NCI-H128 (cell line): ENCODE measurements at regions not wholly inside any gene's neighbourhood (a gene's known extent, or its start where the extent isn't known, plus 50 kb on each side); places are given as distances from the start of the nearest gene placed in this dataset.

Experiments
- DNase-seq: peaks from one replicate; lab custom pipeline; 2025; ENCODE audit not compliant: unreplicated experiment; lab: John Stamatoyannopoulos, UW

DNA sequence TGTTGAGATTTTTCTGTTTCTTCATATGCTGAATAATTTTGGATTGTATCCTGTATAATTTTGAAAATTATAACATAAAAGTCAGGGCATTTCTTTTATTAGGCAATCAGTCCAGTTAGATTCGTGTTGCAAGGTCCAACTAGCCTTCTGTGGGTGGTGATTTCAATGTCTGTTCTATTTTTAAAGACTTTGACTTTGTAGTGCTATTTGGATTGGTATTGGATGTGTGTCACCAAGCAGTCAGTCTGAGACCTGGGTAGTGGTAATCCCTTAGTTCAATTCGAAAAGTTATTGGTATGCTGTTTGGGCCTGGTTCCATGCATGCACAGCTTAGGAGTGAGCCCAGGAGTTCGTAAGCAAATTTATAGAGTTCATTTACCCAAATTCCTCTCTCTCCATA, 82.2 kb downstream of the EPDR1 start:
- no peak for DNase-seq

DNA sequence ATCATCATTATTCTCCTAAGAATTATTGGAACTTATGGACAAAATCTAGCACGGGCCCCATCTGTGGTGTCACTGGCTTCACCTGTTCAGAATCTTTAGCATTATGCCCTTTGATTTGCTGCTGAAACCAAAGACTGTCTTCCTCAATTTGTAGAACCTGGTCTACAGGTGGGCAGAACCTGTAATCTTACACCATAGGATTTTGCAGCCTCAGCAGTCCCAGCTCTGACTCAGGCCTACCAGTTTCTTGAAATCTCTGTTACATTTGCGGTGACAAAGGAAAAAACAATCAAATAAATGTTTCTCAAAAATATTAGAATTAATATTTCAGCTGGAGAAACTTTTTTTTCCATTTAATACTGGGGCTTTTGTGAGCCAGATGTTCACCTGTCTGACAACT, 86.1 kb downstream of the EPDR1 start:
- no peak for DNase-seq

DNA sequence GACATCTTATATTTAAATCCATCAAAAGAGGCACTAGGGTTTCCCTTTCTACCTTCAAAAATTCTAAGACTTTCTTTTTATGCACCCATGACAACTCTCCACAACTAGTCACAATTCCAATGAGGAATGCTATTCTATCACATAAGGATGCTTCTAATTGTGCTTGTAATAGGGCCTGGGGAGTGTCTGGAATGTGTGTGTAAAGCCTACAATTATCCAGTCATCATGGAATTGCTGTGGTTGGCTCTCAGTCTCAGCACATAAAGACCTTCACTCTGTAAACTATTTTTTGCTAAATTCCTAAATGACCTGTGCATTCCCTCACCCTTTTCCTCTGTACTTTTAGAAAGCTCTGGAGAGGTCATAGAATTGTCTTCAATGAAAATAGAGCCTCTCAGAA, 86.7 kb downstream of the EPDR1 start:
- DNase-seq = no peak

DNA sequence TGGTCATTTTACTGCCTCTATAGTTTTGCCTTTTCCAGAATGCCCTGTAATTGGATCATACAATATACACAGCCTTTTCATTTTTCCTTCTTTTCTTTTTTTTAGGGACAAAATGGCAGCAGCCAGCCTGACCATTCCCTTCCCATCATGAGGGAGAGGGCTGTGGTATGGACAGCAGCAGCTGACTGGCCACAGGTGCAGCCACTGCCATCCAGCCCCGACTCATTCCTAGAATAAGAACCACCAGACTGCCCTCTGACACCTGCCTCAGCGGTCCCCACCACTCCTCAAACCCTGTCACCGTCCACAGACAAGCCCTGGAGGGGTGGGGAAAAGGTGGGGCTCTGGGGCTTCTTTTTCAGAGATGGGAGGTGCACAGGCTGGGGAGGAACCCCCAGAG, 92.8 kb downstream of the EPDR1 start:
- no peak for DNase-seq

DNA sequence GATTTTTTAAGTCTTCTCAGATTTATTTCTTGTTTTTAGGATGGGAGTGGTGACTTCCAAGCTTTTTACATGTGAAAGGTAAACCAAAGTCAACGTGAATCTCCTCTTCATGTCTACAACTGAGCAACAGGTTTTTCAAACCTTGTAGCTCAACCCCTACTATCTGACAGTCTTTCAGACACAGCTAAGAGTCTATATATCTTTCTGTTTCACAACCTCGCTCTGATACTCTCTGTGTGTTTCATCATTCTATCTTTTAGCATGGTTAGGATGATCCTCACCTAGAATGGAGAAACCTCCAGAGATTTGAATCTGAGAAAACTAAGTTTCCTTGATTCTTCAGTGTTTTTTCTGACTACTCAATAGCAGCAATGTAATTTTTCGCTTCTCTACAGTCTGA, 96.1 kb downstream of the EPDR1 start:
- DNase-seq = no peak

DNA sequence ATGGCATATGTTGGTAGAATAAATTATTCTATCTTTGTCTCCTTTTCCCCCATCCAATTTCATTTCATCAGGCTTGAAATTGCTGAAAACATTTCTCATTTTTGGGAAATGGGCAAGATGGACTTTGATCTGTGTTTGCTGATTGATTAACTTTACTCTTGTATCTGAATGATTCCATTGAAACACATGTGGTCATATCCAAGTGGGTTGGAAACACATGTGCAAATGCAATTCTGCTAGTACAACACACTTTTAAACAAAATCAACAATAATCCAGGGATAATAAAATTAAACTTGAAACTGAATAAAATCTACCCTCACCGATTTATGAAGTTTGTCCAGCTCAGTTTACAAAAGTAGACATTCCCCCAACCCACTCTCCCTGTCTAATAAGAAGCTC, 96.9 kb downstream of the EPDR1 start:
- no peak for DNase-seq

DNA sequence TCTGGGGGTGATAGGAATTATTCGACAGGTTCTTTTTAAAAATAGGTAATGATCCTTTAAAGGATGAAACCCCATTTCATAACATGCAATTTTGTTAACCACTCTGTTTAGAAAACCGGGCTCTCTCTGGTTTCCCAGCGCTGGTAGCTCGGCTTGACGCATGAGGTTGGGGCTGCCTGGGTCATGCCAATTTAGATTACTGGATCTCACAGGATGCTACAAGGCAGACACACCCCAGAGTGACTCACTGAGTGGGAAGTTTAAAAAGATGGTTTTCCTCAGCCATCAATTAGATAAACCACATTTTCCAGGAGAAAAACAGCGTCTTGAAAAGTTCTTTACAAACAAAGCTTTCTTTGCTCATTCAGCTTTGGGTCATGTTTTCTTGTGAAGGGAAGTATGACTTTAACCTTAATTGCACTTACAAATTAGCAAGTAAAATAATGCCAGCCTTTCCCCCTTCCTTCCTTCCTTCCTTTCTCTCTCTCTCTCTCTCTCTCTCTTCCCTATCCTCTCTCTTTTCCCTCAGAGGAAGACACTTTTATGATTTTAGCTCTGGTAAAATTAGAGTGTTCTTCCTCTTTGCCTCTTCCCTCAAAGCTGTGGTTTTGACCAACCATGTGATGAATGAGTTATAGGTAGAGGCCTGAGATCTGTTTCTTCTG, 99.8 kb downstream of the EPDR1 start:
- DNase-seq = no peak

DNA sequence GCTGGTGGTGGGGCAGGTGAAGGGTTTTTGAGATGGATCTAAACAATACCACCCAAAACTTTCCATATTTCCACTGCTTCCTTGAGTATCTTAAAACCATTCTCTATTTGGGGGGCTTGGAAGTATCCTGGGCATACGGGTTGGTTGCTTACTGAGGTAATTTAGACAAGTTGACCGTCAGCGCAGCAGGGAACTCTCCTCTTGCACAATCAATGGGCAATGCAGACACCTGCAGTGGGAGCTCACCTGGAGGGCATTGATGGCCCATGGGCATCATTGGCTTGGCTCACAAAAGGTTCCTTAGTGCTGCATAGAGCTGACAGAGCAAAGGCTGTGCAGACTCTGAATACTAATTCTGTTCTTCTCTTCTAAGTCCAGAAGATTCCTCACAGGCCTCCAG, 101.5 kb downstream of the EPDR1 start:
- DNase-seq = no peak

DNA sequence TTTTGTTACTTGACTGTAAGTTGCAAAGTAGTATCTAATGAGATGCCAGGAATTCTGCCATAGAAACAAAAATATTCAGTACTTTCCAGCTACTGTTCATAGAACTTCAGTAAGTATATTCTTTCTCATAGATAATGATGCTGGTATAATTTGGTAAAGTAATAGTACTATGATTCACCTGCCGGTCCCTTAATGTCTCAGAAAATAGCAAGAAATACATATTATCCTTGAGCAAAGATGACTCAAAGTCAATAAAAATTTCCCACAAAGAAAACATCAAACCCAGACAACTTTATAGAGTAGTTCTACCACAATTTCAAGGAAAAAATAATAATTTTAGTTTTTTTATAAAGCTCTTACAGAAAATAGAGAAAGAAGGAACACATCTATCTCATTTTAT, 105.4 kb downstream of the EPDR1 start:
- DNase-seq = no peak

DNA sequence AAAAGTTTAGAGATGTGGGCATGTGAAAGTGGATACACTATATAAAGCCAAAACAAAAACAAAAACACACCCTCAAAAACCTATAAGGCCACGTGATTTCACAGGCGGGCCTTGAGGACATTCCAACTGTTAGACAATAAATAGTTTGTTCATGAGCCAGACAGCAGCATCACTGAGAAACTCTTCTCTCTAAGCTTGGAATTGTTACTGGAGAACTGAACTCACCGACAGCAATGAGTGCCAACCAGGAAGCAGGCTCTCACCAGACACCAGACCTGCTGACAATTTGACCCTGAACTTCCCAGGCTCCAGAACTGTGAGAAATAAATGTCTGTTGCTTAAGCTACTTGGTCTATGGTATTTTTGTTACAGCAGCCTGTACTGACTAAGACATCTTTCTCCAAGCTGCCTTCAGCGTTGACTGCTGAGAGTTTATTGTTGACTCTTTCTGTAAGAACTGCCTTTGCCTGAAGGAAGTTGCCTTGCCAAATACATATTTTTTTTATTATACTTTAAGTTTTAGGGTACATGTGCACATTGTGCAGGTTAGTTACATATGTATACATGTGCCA, 107.5 kb downstream of the EPDR1 start:
- DNase-seq = no peak

DNA sequence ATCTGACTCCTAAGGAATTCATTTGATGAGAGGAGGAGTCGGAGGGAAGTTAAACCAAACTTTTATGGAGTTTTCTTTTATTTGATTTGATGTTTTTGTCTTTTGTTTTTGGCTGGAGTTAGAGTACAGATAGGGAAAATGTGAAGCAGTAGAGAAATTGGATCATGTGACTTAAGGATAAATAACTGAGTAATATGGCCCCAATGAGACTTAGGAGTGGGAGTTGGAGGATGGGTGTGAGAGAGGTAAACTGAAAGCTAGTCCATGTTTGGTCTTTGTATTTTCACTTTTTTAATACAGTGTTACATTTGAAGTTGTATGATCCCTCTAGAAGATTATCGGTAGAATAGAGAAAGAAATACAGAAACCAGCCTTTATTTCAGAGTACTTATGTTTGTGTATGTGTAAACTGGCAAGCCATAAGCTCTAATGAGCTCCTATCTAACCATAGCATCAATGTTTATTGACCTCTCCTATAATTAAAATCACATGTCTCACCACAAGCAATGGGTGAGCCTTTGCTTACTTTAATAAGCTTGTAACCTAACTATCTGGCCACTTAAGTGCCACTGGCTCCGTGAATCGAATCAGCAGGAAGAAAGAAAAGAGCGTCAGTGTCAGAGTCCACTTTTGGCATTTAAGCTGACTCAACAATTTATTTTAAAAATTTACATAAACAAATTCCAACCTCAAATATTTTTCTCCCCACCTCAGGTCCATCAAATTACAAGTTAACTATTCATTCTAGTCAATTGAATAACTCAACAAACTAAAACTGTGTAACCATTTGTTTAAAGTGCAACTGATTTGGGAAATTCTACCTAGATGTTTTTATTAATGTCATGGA, 113.8 kb downstream of the EPDR1 start:
- no peak for DNase-seq

DNA sequence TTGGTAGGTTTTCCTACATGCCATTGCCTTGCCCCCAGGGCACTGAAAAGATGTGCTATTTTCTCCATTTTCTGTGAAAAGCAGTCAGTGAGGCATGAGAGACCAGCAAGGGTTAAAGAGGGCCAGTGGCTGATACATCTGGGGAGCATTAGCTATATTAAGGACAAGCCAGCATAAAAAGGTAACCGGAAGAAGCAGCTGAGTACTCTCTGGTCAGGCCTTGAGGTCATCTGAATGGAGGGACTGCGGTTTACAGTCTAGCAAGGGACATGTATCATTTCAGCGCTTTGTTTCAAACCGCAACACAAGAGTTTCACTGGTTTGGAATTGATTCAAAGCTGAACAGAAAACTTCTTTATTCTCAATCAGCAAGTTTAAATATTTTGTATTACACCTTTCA, 120.4 kb downstream of the EPDR1 start:
- no peak for DNase-seq

DNA sequence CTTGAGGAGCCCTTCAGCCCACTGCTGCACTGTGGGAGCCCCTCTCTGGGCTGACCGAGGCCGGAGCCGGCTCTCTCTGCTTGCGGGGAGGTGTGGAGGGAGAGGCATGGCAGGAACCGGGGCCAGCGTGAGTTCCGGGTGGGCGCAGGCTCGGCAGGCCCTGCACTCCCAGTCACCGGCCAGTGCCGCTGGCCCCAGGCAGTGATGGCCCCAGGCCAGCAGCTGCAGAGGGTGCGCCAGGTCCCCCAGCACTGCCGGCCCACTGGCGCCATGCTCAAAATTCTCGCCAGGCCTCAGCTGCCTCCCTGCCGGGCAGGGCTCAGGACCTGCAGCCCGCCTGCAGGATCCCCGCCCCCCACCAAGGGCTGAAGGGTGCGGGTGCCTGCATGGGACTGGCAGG, 128.4 kb upstream of the STARD3NL start:
- DNase-seq = no peak

DNA sequence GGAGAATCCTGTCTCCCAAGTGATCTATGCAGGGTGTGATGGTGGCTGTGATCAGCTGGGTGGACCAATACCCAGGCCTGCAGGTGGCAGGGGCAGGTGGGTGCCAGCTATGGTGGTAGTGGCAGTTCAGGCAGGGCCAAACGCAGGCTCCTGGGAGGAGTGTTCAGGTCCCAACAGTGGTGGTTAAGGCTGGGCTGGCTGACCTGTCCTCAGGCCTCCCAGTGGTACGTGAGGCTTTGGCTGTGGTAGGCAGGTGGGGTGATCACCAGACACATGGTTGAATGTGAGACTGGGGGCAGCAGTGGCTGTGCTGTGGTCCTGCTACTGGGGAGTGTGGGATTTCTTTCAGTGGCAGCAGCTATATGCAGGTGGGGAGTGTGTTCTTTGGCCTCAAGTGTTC, 126.7 kb upstream of the STARD3NL start:
- no peak for DNase-seq

DNA sequence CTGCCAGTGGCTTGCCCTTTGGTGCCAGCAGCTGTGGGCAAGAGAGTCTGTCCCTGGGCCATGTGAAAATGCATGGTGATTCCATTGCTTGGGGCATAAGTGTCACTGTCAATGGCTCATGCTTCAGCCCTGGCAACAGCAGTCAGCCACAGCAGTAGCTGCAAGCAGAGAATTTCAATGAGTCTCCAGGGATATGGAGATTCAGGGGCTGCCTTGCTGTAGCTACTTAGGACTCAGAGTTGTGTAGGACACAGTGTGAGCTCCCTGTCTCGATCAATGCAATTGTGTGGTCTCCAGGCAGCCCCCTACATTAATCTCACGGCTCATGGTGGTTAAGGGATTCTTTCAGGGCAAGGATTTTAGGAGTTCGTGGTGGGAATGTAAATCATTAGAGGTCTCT, 126.3 kb upstream of the STARD3NL start:
- no peak for DNase-seq

DNA sequence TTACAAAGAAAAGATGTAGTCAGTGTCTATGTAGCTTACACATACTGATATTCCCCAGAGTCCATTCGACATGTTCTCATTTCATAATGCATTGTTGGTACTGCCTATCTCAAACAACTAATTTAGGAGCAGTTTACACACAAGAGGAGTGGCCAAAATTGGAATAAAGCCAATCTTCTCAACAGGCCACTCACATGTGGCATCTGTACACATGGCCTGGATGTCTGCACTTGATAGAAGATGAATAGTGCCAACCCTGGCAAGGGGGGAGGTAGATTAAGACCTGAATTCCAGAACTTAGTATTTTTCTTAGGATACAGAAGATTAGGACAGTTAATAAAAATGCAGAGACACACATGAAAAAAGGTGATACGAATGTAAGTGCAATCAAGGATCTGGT, 125.3 kb upstream of the STARD3NL start:
- DNase-seq = no peak

DNA sequence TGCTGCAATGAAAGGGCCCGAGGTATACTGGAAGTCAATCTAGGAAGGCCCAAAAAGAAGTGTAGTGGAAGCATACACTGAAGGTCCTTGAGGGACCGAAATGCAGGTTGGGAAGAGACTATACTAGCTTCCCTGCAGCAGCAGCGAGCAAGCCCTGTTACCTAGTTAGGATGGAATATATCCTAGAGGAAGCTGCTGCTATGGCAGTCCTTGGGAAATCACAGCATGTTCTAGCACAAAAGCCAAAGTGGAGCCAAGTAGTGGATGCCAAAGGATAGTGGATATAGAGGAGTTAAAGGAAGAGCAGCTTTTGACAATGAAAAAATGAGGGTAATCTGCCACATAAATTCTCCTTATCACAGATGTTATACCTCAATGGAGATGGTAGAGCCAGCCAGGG, 123.8 kb upstream of the STARD3NL start:
- no peak for DNase-seq

DNA sequence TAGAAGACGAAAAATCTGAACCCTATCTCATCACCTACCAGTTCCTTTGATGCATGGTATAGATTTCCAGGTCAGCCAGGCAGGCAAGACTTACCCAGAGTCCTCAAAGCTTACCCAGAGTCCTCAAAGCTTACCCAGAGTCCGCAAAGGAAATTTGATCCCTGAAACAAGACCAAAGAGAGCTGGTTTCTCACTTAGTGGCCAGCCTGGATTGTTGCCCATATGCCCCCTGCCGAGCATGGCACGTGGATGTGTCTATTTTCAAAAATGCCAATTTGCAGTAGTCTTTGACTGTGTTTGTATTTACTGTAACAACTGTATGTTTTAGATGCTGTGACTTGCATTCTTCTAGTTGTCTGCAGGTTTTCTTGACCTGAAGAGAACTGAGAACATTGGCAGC, 120.2 kb upstream of the STARD3NL start:
- no peak for DNase-seq

DNA sequence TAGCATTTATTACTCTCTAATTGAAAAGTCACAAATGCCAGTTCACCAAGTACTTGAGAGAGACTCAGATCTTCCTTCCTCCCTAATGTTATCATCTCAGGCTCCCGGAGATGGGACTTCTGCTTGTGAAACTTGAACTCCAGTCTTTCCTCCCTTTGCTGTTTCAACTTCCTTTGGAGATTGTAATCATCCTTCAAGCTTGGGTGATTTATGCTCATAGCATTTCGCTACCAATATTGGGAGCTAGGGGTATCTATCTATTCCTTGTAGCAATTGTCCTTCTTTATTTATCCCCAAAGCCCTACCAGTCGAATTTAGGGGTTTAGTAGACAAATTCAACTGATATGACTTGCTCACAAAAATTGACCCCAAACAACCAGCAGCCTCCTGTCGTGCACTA, 117.9 kb upstream of the STARD3NL start:
- DNase-seq = no peak

DNA sequence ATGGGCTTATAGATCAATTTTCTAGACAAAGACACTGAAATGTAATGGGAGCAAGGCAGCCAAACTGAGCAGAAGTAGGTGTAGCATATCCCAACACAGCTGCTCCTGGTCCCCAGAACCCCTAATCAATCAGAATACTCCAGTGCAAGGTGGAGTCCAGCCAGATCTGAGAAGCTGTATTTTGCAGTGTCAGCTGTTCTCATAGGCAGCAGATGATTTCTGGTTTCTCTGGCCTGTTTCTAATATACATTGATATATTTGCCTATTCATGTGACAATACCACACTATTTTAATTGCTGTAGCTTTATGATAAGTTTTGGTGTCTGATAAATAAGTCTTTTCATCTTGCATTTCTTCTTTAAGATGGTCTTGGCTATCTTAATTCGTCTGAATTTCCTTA, 117.4 kb upstream of the STARD3NL start:
- DNase-seq = no peak

DNA sequence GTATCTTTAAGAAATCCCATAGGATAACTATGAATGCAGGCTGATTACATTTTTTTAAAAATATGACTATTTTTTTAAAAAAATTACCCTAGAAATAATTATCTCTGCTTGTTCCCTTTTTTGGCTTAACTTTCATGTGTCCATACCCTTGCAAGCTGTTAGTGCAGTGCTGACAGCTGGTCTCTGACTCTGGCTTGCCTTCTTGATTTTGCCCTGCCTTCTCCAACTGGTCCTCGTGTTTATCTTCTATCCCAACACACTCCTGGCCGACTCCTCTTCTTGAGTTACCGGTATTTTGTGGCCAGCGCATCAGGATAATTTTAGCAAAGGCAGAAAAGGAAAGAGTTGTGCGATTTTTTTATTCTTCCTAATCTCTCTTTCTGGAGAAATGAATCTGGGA, 111.7 kb upstream of the STARD3NL start:
- no peak for DNase-seq

DNA sequence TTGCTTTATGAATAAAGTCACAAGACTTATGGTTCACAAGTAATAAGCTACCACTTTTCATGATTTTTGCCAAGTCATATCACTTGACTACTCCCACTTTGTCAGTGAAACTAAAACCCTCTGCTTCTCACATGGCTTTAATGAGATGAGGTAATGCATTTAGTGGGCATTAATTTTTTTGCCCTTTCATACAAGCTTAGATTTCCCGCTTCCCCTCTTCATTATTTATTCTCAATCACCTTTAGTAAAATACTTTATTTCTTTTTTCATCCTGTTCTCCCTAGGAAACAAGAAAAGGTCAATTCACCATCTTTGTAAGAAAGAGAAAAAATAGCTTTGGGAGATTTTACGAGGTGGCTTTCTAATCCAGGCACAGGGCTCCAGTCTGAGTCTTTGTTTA, 109.6 kb upstream of the STARD3NL start:
- no peak for DNase-seq

DNA sequence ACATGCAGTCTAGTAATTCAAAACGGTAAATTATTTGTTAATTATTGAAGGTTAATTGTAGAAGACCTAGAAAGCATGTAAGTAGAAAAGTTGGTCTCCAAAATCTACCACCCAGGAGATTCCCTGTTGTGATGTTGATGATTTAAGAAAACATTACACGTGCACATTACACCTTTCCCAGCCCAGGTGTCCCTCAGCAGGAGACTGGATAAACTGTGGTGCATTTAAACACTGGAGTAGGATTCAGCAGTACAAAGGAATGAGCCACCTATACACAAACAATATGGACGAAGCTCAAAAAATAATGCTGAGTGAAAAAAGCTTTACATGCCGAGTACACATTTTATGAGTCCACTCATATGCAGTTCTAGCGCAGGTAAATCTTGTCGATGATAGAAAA, 109.0 kb upstream of the STARD3NL start:
- DNase-seq = no peak
